WTC11 (cell line): ENCODE measurements at regions not wholly inside any gene's neighbourhood (a gene's known extent, or its start where the extent isn't known, plus 50 kb on each side); places are given as distances from the start of the nearest gene placed in this dataset.
"Not testable (repeated sequence)": the region's sequence is repeated elsewhere in the genome, so short reads cannot be mapped to it uniquely, and the experiment has no call there.

Source experiments
- ARID4B ChIP-seq: sonication (generic); formaldehyde crosslinking; IDR thresholded peaks from 2 replicates; pipeline ENCODE4 v1.8.0; 2023; ENCODE audit warnings: missing genetic modification reagents, mild to moderate bottlenecking, borderline replicate concordance
- ATF2 ChIP-seq: sonication (generic); formaldehyde crosslinking; IDR thresholded peaks from 2 replicates; pipeline ENCODE4 v1.8.1; 2022; ENCODE audit warnings: low read depth, missing genetic modification reagents, borderline replicate concordance
- CDX4 ChIP-seq: fragments of 250-450 bp; sonication (Bioruptor Pico); IDR thresholded peaks from 2 replicates; pipeline ENCODE4 v1.9.0; 2021; ENCODE audit warnings: moderate library complexity, mild to moderate bottlenecking, inconsistent platforms, borderline replicate concordance
- CREB1 ChIP-seq: sonication (generic); formaldehyde crosslinking; IDR thresholded peaks from 2 replicates; pipeline ENCODE4 v1.8.0; 2023; ENCODE audit warnings: mild to moderate bottlenecking, missing genetic modification reagents
- CTCF ChIP-seq: fragments of 200-600 bp; IDR thresholded peaks from 2 replicates; pipeline ENCODE4 v1.8.0; 2022; ENCODE audit warnings: antibody characterized with exemption
- E2F4 ChIP-seq: sonication (generic); formaldehyde crosslinking; IDR thresholded peaks from 2 replicates; pipeline ENCODE4 v1.8.1; 2022; ENCODE audit warnings: low read depth, mild to moderate bottlenecking, moderate library complexity, missing genetic modification reagents, borderline replicate concordance
- ELF4 ChIP-seq: sonication (generic); formaldehyde crosslinking; IDR thresholded peaks from 2 replicates; pipeline ENCODE4 v1.8.1; 2022; ENCODE audit warnings: low read depth, mild to moderate bottlenecking, moderate library complexity, missing genetic modification reagents
- FOXP4 ChIP-seq: sonication (generic); formaldehyde crosslinking; IDR thresholded peaks from 2 replicates; pipeline ENCODE4 v1.8.0; 2022; ENCODE audit warnings: mild to moderate bottlenecking, missing genetic modification reagents
- HMGXB4 ChIP-seq: sonication (generic); formaldehyde crosslinking; IDR thresholded peaks from 2 replicates; pipeline ENCODE4 v1.8.1; 2023; ENCODE audit warnings: mild to moderate bottlenecking, moderate library complexity, missing genetic modification reagents
- ZBTB21 ChIP-seq: sonication (generic); formaldehyde crosslinking; IDR thresholded peaks from 2 replicates; pipeline ENCODE4 v1.8.1; 2023; ENCODE audit warnings: mild to moderate bottlenecking, missing genetic modification reagents, borderline replicate concordance
- ZNF317 ChIP-seq: sonication (generic); formaldehyde crosslinking; IDR thresholded peaks from 2 replicates; pipeline ENCODE4 v1.8.1; 2023; ENCODE audit warnings: low read depth, mild to moderate bottlenecking, moderate library complexity, missing genetic modification reagents, borderline replicate concordance
- ZNF416 ChIP-seq: fragments of 250-450 bp; sonication (Bioruptor Pico); IDR thresholded peaks from 2 replicates; pipeline ENCODE4 v1.9.0; 2021; ENCODE audit warnings: mild to moderate bottlenecking, inconsistent platforms
- ZNF512 ChIP-seq: sonication (generic); formaldehyde crosslinking; IDR thresholded peaks from 2 replicates; pipeline ENCODE4 v1.8.1; 2022; ENCODE audit warnings: missing genetic modification reagents, borderline replicate concordance

- not testable (repeated sequence) for TF ChIP-seq CTCF; CREB1; E2F4; FOXP4 (CRISPR knock-in tag); ZNF416 (CRISPR knock-in tag); CDX4 (CRISPR knock-in tag); ELF4 (CRISPR knock-in tag); ATF2 (CRISPR knock-in tag); ZNF512 (CRISPR knock-in tag); ZNF317 (CRISPR knock-in tag); ZBTB21 (CRISPR knock-in tag); HMGXB4; ARID4B (CRISPR knock-in tag)
These were observed 221.7 kb downstream of the RPRM start for GRCh38 chr2:153256876-153257275.
